ENCODE measurements at regions not wholly inside any gene's neighbourhood (a gene's known extent, or its start where the extent isn't known, plus 50 kb on each side); places are given as distances from the start of the nearest gene placed in this dataset.

DNA sequence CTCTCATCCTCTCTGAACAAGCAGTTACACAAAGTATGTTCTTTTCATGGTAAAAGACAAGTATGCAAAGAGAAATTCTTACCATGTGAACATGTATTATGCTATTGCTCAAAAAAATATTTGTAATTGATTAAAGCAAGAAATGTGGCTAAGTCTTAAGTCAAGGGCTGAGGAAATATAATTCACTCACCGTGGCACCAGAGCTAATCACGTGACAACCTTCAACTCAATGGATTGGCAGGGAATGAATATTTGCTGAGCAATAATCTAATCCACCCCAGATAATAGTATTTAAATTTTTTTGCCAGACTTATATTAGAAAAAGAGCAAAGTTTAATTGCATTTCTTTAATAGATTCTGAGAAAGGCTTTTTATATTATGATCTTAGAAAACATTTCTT, 310.2 kb downstream of the HS3ST1 start:
- TF ChIP-seq, protein P1, sequence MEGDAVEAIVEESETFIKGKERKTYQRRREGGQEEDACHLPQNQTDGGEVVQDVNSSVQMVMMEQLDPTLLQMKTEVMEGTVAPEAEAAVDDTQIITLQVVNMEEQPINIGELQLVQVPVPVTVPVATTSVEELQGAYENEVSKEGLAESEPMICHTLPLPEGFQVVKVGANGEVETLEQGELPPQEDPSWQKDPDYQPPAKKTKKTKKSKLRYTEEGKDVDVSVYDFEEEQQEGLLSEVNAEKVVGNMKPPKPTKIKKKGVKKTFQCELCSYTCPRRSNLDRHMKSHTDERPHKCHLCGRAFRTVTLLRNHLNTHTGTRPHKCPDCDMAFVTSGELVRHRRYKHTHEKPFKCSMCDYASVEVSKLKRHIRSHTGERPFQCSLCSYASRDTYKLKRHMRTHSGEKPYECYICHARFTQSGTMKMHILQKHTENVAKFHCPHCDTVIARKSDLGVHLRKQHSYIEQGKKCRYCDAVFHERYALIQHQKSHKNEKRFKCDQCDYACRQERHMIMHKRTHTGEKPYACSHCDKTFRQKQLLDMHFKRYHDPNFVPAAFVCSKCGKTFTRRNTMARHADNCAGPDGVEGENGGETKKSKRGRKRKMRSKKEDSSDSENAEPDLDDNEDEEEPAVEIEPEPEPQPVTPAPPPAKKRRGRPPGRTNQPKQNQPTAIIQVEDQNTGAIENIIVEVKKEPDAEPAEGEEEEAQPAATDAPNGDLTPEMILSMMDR (IDR thresholded peaks at IDR 0.05; ENCODE audit: borderline replicate concordance, control extremely low read depth, extremely low read depth, insufficient read depth, missing control alignments), result no peak
- DNase-seq (ENCODE audit: low spot score), result no peak
- in situ Hi-C loops (cut with MboI; ENCODE audit: low sequenced_read_pairs, unreplicated experiment), result no loop called here

DNA sequence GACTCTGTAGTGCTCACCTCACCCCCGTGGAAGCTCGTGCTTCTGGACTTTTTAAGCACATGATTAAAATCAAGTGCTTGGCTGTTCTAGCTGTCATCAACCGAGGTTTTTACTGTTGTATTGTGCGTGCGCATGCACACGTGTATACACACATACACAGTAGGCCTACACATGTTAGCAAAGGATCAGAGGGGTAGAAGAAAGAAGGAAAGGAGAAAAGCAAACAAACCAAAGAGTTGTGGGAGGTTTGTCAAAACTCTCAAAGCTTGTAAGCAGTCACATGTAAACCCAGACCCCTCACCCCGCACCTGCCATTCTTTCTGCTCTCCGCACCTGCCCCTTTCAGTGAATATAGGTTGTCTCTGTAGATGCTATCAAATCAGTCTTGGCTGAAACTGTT, 311.8 kb downstream of the HS3ST1 start:
- TF ChIP-seq, protein P1 (IDR thresholded peaks at IDR 0.05; ENCODE audit: borderline replicate concordance, control extremely low read depth, extremely low read depth, insufficient read depth, missing control alignments), result no peak
- DNase-seq (ENCODE audit: low spot score), result no peak
- in situ Hi-C loops (cut with MboI; ENCODE audit: low sequenced_read_pairs, unreplicated experiment), result no loop called here

DNA sequence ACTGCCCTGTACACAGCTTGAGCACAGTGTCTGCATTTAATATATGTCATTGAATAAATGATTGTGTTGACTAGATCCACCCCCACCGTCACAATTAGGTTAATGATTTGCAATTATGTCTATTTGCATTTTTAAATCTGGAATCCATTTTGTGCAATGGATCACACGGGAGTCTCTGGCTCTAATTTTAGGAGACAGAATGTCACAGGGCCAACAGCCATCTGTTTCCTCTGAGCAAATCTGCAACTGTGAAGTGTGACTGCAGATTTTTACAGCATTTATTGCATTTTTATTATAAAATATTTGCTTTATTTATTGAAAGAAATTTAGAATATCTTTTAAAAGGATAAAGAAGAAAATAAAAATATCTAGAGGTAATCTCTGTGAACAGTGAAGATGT, 316.8 kb downstream of the HS3ST1 start:
- no peak for DNase-seq (ENCODE audit: low spot score)
- TF ChIP-seq, protein P1 (IDR thresholded peaks at IDR 0.05; ENCODE audit: borderline replicate concordance, control extremely low read depth, extremely low read depth, insufficient read depth, missing control alignments), result no peak
- in situ Hi-C loops (cut with MboI; ENCODE audit: low sequenced_read_pairs, unreplicated experiment), result no loop called here

DNA sequence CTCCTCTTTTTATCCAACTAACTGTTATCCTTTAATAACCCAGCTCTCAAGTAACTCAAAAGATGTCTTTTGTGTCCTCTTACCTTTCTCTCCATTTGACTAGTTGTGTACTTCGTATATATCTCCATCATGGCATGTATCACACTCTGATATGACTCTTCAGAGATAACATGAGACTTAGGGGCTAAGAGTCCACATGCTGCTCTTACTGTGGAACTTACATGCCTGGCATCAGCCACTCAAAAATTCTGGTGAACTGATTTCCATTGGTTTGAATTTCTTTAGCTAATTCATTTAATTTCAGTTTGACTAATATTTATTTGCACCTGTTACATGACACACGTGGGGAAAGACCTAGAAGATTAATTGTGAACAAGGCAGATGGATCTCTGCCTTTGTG, 317.3 kb downstream of the HS3ST1 start:
- DNase-seq (ENCODE audit: low spot score), result no peak
- in situ Hi-C loops (cut with MboI; ENCODE audit: low sequenced_read_pairs, unreplicated experiment), result no loop called here
- TF ChIP-seq, protein P1 (IDR thresholded peaks at IDR 0.05; ENCODE audit: borderline replicate concordance, control extremely low read depth, extremely low read depth, insufficient read depth, missing control alignments), result no peak

DNA sequence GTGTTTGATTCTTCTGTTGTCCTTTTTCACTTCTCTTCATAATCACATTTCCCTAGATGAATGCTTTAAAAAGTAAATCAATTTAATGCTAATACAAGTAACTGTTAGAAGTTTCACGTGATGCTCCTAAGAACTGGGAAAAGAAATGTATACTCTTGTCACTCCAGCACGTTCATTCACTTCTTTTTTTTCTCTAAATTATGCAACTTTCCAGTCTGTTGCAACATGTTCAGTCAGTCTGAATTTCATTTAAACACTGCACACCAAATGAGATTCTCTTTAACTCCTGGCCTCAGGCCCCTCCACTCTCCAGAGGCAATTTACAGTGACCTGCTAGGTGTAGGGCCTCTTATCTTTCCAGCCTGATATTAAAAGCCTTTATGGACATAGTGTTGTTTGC, 321.9 kb downstream of the HS3ST1 start:
- in situ Hi-C loops (cut with MboI; ENCODE audit: low sequenced_read_pairs, unreplicated experiment), result no loop called here
- TF ChIP-seq, protein P1 (IDR thresholded peaks at IDR 0.05; ENCODE audit: borderline replicate concordance, control extremely low read depth, extremely low read depth, insufficient read depth, missing control alignments), result no peak
- no peak for DNase-seq (ENCODE audit: low spot score)

DNA sequence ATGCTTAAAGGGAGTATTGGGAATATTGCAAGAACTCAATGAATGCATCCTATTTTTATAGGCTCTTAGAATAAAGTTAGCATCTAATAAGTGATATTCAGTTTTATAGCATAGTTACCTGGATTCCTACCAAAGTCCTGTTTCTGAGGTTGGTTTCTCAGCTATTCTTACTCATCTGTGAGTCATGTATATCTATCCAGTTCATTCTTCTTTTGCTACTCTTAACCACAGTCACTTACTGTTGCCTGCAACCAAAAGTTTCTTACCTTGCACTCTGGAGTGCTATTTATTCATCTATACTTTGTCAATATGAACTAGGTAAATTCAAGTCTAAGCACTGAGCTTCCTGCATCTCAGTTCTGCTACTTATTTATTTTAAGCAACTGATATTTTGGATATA, 322.5 kb downstream of the HS3ST1 start:
- TF ChIP-seq, protein P1 (IDR thresholded peaks at IDR 0.05; ENCODE audit: borderline replicate concordance, control extremely low read depth, extremely low read depth, insufficient read depth, missing control alignments), result no peak
- in situ Hi-C loops (cut with MboI; ENCODE audit: low sequenced_read_pairs, unreplicated experiment), result no loop called here
- DNase-seq (ENCODE audit: low spot score), result no peak

DNA sequence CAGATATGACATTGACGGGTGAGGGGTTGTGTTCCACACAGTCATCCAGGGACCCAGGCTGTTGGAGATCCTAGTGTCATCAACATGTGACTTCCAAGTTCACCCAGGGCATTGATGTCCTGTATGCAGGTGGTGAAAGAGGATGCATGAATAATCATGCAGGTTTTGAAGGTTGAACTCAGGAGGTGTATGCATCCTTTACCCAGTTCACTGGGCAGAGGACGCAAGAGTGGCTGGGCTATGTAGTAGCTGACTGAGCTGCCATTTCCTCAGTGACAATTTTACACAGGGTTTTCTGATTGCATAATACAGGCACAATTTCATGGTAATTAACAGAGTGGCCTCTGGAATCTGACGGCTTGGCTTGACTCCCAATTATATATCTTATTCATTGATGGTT, 323.0 kb downstream of the HS3ST1 start:
- no peak for DNase-seq (ENCODE audit: low spot score)
- in situ Hi-C loops (cut with MboI; ENCODE audit: low sequenced_read_pairs, unreplicated experiment), result no loop called here
- TF ChIP-seq, protein P1 (IDR thresholded peaks at IDR 0.05; ENCODE audit: borderline replicate concordance, control extremely low read depth, extremely low read depth, insufficient read depth, missing control alignments), result no peak
